ENCODE measurements at regions not wholly inside any gene's neighbourhood (a gene's known extent, or its start where the extent isn't known, plus 50 kb on each side); places are given as distances from the start of the nearest gene placed in this dataset.

- no peak for TF ChIP-seq POU6F1 (CRISPR knock-in tag; IDR thresholded peaks at IDR 0.05; ENCODE audit: borderline replicate concordance, low read depth)
- no peak for TF ChIP-seq ARNTL (CRISPR knock-in tag; IDR thresholded peaks at IDR 0.05; ENCODE audit: borderline replicate concordance, low read depth)
These were observed 978.1 kb downstream of the TMEM182 start for GRCh38 chr2:103739921-103740320.

All from SK-N-SH treated with all-trans-retinoic acid at 6 μM for 48 hours (cell line).